ENCODE measurements at regions not wholly inside any gene's neighbourhood (a gene's known extent, or its start where the extent isn't known, plus 50 kb on each side); places are given as distances from the start of the nearest gene placed in this dataset.

- intact Hi-C loops (cut with DNase I), result no loop called here
- H3K9me3 ChIP-seq, result no peaks in the 10 kb centered on the region
- no peak overlapping the region for H3K27ac ChIP-seq
- H3K36me3 ChIP-seq, result no peaks in the 10 kb centered on the region
- no peak for DNase-seq
- H3K27me3 ChIP-seq, result no peaks in the 10 kb centered on the region
- TF ChIP-seq CTCF (IDR thresholded peaks at IDR 0.05), result no peak
- no peaks in the 10 kb centered on the region for H3K4me1 ChIP-seq
- ATAC-seq, result no peak
- no peak overlapping the region for H3K4me3 ChIP-seq
Observed at GRCh38 chr1:219560856-219561255, 52.0 kb downstream of the ZC3H11B start.

GRCh38 chr1:219559899-219560298 lies 53.0 kb downstream of the ZC3H11B start:
- intact Hi-C loops (cut with DNase I), result no loop called here
- no peak for TF ChIP-seq CTCF (IDR thresholded peaks at IDR 0.05)
- Histone ChIP-seq H3K9me3 (no peaks in the 10 kb centered on the region), H3K4me1 (no peaks in the 10 kb centered on the region), H3K4me3 (no peak overlapping the region), H3K27ac (no peak overlapping the region), H3K36me3 (no peaks in the 10 kb centered on the region), H3K27me3 (no peaks in the 10 kb centered on the region)
- no peak for ATAC-seq
- no peak for DNase-seq

GRCh38 chr1:219555806-219556205 lies 57.1 kb downstream of the ZC3H11B start:
- intact Hi-C loops (cut with DNase I), result no loop called here
- Histone ChIP-seq H3K4me3 (no peak overlapping the region), H3K9me3 (no peaks in the 10 kb centered on the region), H3K27me3 (no peaks in the 10 kb centered on the region), H3K36me3 (no peaks in the 10 kb centered on the region), H3K4me1 (no peaks in the 10 kb centered on the region), H3K27ac (no peak overlapping the region)
- no peak for TF ChIP-seq CTCF (IDR thresholded peaks at IDR 0.05)
- ATAC-seq, result no peak
- no peak for DNase-seq

- DNase-seq, result no peak
- no peaks in the 10 kb centered on the region for H3K27me3 ChIP-seq
- no peak for ATAC-seq
- no peak overlapping the region for H3K4me3 ChIP-seq
- intact Hi-C loops (cut with DNase I), result no loop called here
- H3K4me1 ChIP-seq, result no peaks in the 10 kb centered on the region
- no peak for TF ChIP-seq CTCF (IDR thresholded peaks at IDR 0.05)
- H3K36me3 ChIP-seq, result no peaks in the 10 kb centered on the region
- no peaks in the 10 kb centered on the region for H3K9me3 ChIP-seq
- H3K27ac ChIP-seq, result no peak overlapping the region
Observed at GRCh38 chr1:219555031-219555692, 57.7 kb downstream of the ZC3H11B start.

- DNase-seq (no peak), ATAC-seq (no peak)
- no peak for TF ChIP-seq CTCF (IDR thresholded peaks at IDR 0.05)
- Histone ChIP-seq H3K4me1 (no peaks in the 10 kb centered on the region), H3K9me3 (no peaks in the 10 kb centered on the region), H3K27ac (no peak overlapping the region), H3K36me3 (no peaks in the 10 kb centered on the region), H3K4me3 (no peak overlapping the region), H3K27me3 (no peaks in the 10 kb centered on the region)
- intact Hi-C loops (cut with DNase I), result no loop called here
Observed at GRCh38 chr1:219553934-219554502, 58.9 kb downstream of the ZC3H11B start.

Measured in upper lobe of right lung (tissue), 1 donor.